ENCODE measurements at regions not wholly inside any gene's neighbourhood (a gene's known extent, or its start where the extent isn't known, plus 50 kb on each side); places are given as distances from the start of the nearest gene placed in this dataset.
A peak's percentile ranks its signal among the peaks of the same experiment; 100 is the strongest.

DNA sequence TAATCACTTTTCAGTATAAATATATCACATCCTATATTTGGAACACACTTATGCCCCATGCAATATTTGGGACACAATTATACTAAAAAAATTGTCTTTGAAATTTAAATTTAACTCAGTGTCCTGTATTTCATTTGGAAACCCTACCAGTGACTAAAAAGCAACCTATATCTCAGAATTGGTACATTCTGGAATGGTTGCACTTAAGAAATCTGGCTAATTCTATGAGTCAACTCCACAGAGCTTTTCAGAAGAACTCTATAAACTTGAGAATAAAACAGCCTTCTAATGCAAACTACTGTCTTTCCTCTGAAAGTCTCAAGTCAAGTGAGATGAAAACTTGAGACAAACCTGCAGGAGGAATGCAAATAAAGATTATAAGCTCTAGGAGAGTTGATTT is 320.2 kb downstream of the MAFB start:
- DNase-seq (ENCODE audit: low read depth), result no peak
- no peak overlapping the region for H3K4me3 ChIP-seq (ENCODE audit: low read depth, low read length)
- TF ChIP-seq, protein P1, sequence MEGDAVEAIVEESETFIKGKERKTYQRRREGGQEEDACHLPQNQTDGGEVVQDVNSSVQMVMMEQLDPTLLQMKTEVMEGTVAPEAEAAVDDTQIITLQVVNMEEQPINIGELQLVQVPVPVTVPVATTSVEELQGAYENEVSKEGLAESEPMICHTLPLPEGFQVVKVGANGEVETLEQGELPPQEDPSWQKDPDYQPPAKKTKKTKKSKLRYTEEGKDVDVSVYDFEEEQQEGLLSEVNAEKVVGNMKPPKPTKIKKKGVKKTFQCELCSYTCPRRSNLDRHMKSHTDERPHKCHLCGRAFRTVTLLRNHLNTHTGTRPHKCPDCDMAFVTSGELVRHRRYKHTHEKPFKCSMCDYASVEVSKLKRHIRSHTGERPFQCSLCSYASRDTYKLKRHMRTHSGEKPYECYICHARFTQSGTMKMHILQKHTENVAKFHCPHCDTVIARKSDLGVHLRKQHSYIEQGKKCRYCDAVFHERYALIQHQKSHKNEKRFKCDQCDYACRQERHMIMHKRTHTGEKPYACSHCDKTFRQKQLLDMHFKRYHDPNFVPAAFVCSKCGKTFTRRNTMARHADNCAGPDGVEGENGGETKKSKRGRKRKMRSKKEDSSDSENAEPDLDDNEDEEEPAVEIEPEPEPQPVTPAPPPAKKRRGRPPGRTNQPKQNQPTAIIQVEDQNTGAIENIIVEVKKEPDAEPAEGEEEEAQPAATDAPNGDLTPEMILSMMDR (IDR thresholded peaks at IDR 0.05; ENCODE audit: control insufficient read depth, extremely low read depth, insufficient read depth), result no peak

DNA sequence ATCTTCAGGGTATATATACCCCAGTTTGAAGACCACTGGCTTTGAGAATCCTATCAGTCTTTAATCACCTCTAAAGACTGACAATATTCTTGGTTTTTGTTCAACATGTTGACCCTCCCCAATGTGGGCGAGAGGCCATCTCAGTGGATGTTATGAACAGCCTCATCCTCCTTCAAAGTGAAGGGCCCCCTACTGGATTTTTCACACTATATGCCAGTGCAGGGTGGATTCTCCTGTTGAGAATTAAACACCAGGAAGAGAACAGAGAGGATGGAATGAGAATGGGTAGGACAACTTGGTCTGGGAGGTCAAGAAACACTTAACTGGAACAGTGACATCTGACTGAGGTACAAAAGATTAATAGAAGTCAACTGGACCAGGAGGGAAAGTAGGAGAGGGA is 327.1 kb downstream of the MAFB start:
- no peak overlapping the region for H3K4me3 ChIP-seq (ENCODE audit: low read depth, low read length)
- no peak for DNase-seq (ENCODE audit: low read depth)
- TF ChIP-seq, protein P1 (IDR thresholded peaks at IDR 0.05; ENCODE audit: control insufficient read depth, extremely low read depth, insufficient read depth), result no peak

DNA sequence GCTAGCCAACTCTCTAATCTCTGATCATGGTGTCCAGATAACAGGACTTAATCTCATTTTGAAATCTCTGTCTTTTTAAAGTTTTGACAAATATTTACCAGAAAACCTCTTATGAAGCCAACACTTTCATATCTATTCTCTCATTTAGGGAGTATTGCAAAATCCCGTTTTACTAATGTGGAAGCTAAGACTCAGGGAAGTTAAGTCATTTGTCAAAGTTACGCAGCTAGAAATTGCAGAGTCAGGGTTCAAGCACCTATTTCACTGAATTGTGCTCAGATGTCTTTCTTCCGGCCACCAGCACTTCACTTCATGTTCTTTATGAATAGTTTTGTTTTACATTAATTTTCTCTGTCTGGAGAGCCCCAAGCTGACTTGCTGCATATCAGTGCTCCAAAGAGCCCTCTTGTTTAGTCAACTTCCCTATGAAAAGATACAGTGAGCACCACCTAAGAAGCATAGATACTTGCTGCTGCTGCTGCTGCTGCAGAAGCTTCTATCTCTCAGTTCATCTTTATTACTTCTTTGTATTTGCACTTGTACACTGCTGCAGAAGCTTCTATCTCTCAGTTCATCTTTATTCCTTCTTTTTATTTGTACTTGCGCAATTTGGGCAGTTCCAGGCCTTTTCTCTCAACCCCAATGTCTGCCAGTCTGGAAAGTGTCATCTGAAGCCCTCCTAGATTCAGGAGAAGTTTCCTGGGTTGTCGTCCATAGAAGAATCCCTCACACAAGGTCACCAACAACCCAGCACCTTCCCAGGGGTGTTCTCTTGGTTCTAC is 329.7 kb downstream of the MAFB start:
- DNase-seq (ENCODE audit: low read depth), result peak; percentile 91
- TF ChIP-seq, protein P1 (IDR thresholded peaks at IDR 0.05; ENCODE audit: control insufficient read depth, extremely low read depth, insufficient read depth), result no peak
- no peak overlapping the region for H3K4me3 ChIP-seq (ENCODE audit: low read depth, low read length)

DNA sequence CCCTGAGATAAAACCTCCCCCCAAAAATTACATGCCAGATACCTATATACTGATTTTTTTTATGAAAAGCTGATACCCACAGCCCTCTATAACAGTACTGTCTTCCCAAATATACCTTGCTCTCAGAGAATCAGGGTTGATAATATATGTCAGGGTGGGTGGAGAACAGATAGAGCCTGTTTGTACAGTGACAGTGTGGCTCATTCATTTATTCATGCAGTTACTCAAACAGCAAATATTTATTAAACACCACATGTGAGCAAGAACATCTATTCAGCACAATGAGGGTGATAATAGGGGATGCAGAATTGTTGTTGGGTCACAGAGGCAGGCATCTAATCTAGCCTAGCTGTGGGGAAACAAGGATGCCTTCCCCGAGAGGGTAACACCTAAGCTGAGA is 334.2 kb downstream of the MAFB start:
- H3K4me3 ChIP-seq (ENCODE audit: low read depth, low read length), result no peak overlapping the region
- TF ChIP-seq, protein P1 (IDR thresholded peaks at IDR 0.05; ENCODE audit: control insufficient read depth, extremely low read depth, insufficient read depth), result no peak
- DNase-seq (ENCODE audit: low read depth), result no peak

DNA sequence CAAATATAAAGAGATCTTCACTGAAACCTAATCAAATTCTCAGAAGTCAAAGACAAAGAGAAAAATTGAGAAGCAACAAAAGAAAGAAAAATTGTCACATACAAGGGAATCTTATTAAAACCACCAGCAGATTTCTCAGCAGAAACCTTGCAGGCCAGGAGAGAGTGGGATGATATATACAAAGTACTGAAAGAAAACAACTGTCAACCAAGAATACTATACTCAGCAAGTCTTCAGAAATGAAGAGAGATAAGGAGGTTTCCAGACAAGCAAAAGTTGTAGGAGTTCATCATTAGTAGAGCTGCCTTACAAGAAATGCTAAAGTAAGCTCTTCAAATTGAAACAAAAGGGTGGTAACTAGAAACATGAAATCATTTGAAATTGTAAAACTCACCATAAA is 345.6 kb downstream of the MAFB start:
- DNase-seq (ENCODE audit: low read depth), result no peak
- TF ChIP-seq, protein P1 (IDR thresholded peaks at IDR 0.05; ENCODE audit: control insufficient read depth, extremely low read depth, insufficient read depth), result no peak
- no peak overlapping the region for H3K4me3 ChIP-seq (ENCODE audit: low read depth, low read length)

DNA sequence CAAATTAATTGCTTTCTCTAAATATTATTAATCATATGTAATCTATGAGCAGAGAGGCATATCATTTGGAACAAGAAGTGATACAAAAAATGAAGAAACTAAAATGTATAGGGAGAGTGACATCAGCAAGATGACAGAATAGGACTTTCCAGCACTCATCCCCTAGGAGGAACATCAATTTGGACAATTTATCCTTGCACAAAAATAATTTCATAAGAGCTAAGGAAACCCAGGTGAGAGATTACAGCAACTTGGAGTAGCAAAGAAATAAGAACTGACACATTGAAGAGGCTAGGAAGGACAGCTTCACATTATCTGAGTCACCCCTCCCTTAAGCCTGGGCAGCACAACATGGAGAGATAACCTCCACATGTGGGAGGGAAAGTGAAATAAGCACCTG is 347.5 kb downstream of the MAFB start:
- H3K4me3 ChIP-seq (ENCODE audit: low read depth, low read length), result no peak overlapping the region
- TF ChIP-seq, protein P1 (IDR thresholded peaks at IDR 0.05; ENCODE audit: control insufficient read depth, extremely low read depth, insufficient read depth), result no peak
- DNase-seq (ENCODE audit: low read depth), result no peak
